MM.1S (cell line): ENCODE measurements at regions not wholly inside any gene's neighbourhood (a gene's known extent, or its start where the extent isn't known, plus 50 kb on each side); places are given as distances from the start of the nearest gene placed in this dataset.

ENCODE experiments used
- EZH2 ChIP-seq: fragments of 300-600 bp; sonication (generic); optimal IDR thresholded peaks from 2 replicates; pipeline ENCODE3; 2017; ENCODE audit warnings: low read depth, mild to moderate bottlenecking, antibody characterized with exemption, low read length, mixed read lengths
- TF ChIP-seq, protein P1 (sequence below): fragments of 300-600 bp; sonication (generic); IDR thresholded peaks from 2 replicates; pipeline ENCODE4 v1.5.1; 2016; ENCODE audit warnings: antibody characterized with exemption, low read length, mixed read lengths

DNA sequence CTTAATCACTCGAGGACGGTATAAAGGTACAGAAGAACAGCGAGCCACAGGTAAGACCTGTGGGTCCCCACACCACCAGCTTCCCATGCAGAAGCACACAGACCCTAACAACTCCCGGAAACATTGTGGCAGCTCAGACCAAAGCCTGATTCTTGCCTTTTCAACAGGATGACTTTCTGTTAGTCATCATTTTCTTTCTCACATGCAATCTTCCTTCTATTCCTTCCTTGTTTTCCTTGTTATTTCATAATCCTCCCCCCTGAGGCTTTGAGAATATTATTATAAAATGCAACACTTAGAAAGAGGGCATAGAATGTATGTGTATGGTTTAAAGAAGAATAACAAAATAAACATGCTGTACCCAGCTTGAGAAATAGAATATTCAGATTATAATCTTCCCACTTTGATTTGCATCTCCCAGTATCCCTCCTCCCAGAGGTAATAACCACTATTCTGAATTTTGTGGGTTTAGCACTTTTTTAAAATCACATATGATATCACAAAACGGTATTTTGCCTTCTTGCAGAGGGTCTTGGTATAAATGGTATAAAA is 100.9 kb downstream of the FHDC1 start:
- TF ChIP-seq, protein P1, sequence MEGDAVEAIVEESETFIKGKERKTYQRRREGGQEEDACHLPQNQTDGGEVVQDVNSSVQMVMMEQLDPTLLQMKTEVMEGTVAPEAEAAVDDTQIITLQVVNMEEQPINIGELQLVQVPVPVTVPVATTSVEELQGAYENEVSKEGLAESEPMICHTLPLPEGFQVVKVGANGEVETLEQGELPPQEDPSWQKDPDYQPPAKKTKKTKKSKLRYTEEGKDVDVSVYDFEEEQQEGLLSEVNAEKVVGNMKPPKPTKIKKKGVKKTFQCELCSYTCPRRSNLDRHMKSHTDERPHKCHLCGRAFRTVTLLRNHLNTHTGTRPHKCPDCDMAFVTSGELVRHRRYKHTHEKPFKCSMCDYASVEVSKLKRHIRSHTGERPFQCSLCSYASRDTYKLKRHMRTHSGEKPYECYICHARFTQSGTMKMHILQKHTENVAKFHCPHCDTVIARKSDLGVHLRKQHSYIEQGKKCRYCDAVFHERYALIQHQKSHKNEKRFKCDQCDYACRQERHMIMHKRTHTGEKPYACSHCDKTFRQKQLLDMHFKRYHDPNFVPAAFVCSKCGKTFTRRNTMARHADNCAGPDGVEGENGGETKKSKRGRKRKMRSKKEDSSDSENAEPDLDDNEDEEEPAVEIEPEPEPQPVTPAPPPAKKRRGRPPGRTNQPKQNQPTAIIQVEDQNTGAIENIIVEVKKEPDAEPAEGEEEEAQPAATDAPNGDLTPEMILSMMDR = no peak
- TF ChIP-seq EZH2 = no peak
